GM12878 (cell line): ENCODE measurements at regions not wholly inside any gene's neighbourhood (a gene's known extent, or its start where the extent isn't known, plus 50 kb on each side); places are given as distances from the start of the nearest gene placed in this dataset.
"Not testable (repeated sequence)": the region's sequence is repeated elsewhere in the genome, so short reads cannot be mapped to it uniquely, and the experiment has no call there.

Source experiments
- ATAC-seq: fragments of 200-7000 bp; cut with Tn5 transposase; 3 replicates; pipeline ENCODE4 v1.9.1; 2020; ENCODE audit warnings: mild to moderate bottlenecking, moderate library complexity
- BruUV-seq: library from RNA; stranded (reverse); fragments of 400-500 nt; replicated peaks from 2 replicates; lab custom pipeline; 2021; lab: Mats Ljungman, UMichigan
- CTCF ChIA-PET: fragments of 300-600 bp; sonication (Branson Sonifier 250); formaldehyde crosslinking; extraction: SDS; loops from one replicate; lab custom pipeline; 2021; ENCODE audit warnings: inconsistent platforms; lab: Yijun Ruan, JAX
- POLR2A ChIA-PET: fragments of 350-600 bp; formaldehyde crosslinking; extraction: SDS; loops from one replicate; lab custom pipeline; 2021; ENCODE audit warnings: inconsistent platforms; lab: Charles Lee
- RAD21 ChIA-PET: fragments of 300-600 bp; sonication (Branson Sonifier 250); formaldehyde crosslinking; loops from one replicate; lab custom pipeline; 2023; ENCODE audit warnings: antibody characterized with exemption; ENCODE audit not compliant: unreplicated experiment; lab: Charles Lee
- SMC1A ChIA-PET: fragments of 300-600 bp; sonication (Branson Sonifier 250); formaldehyde crosslinking; loops from one replicate; lab custom pipeline; 2023; ENCODE audit not compliant: unreplicated experiment, uncharacterized antibody; lab: Charles Lee
- DNase-seq: peaks from one replicate; pipeline ENCODE4 v3.0.0-alpha.2; 2011; ENCODE audit warnings: low read depth, low spot score
- FAIRE-seq: peaks from 3 replicates; lab custom pipeline; 2011; peaks lifted over from hg19 to GRCh38; lab: Jason Lieb, UNC
- H2AFZ ChIP-seq: 2 replicates; pipeline ENCODE4 v1.6.0; 2011; ENCODE audit warnings: low read depth, low read length, control low read depth; ENCODE audit not compliant: control insufficient read depth
- H3K27ac ChIP-seq: 2 replicates; pipeline ENCODE4 v1.5.1; 2011; ENCODE audit warnings: control low read depth; ENCODE audit not compliant: control insufficient read depth, insufficient read depth
- H3K27me3 ChIP-seq, 2 experiments: replicated peaks in 1 of 2; 2 replicates each; pipeline versions ENCODE4 v1.6.0 to v1.6.1; 2011; ENCODE audit warnings: low read length in 1 of 2; ENCODE audit not compliant: control insufficient read depth in 2 of 2, insufficient read depth in 2 of 2
- H3K36me3 ChIP-seq, 2 experiments: 2 replicates each; pipeline ENCODE4 v1.5.1; 2011; ENCODE audit warnings: low read length in 1 of 2; ENCODE audit not compliant: control insufficient read depth in 2 of 2, insufficient read depth in 2 of 2
- H3K4me1 ChIP-seq: 2 replicates; pipeline ENCODE4 v1.6.1; 2011; ENCODE audit warnings: mild to moderate bottlenecking, low read length, moderate library complexity, mixed read lengths; ENCODE audit not compliant: control insufficient read depth, insufficient read depth
- H3K4me2 ChIP-seq: 2 replicates; pipeline ENCODE4 v1.6.0; 2011; ENCODE audit warnings: control low read depth; ENCODE audit not compliant: control insufficient read depth, insufficient read depth
- H3K4me3 ChIP-seq: fragments of 200-600 bp; sonication (generic); 2 replicates; pipeline ENCODE4 v1.5.1; 2016
- H3K79me2 ChIP-seq: 2 replicates; pipeline ENCODE4 v1.6.0; 2011; ENCODE audit warnings: low read length; ENCODE audit not compliant: control insufficient read depth, insufficient read depth
- H3K9ac ChIP-seq: 2 replicates; pipeline ENCODE4 v1.8.0; 2011; ENCODE audit warnings: low read length, control low read depth, mixed read lengths; ENCODE audit not compliant: control insufficient read depth, insufficient read depth
- H3K9me3 ChIP-seq: replicated peaks from 3 replicates; pipeline ENCODE4 v1.5.1; 2011; ENCODE audit warnings: mild to moderate bottlenecking, low read length; ENCODE audit not compliant: control insufficient read depth, insufficient read depth
- H4K20me1 ChIP-seq: 2 replicates; pipeline ENCODE4 v1.6.0; 2011; ENCODE audit not compliant: control insufficient read depth, insufficient read depth
- BCL11A ChIP-seq: IDR thresholded peaks from 2 replicates; pipeline ENCODE4 v1.6.1; 2011; ENCODE audit warnings: low read depth, low read length
- GABPA ChIP-seq: IDR thresholded peaks from 2 replicates; pipeline ENCODE4 v1.6.1; 2014; ENCODE audit warnings: antibody characterized with exemption, low read depth, mild to moderate bottlenecking, inconsistent platforms
- HDGF ChIP-seq: fragments of 450-650 bp; IDR thresholded peaks from 2 replicates; pipeline ENCODE4 v1.6.1; 2016; ENCODE audit warnings: antibody characterized with exemption
- IRF4 ChIP-seq: IDR thresholded peaks from 2 replicates; pipeline ENCODE4 v1.6.1; 2011; ENCODE audit warnings: low read depth, low read length
- JUND ChIP-seq: IDR thresholded peaks from 2 replicates; pipeline ENCODE4 v1.6.1; 2012; ENCODE audit warnings: low read depth, mild to moderate bottlenecking, low read length, improper control_type of control experiment, moderate library complexity
- NRF1 ChIP-seq: conservative IDR thresholded peaks from 2 replicates; pipeline ENCODE4 v1.6.1; 2011; ENCODE audit warnings: mild to moderate bottlenecking, low read depth, low read length, improper control_type of control experiment
- SMAD1 ChIP-seq: fragments of 450-650 bp; IDR thresholded peaks from 2 replicates; pipeline ENCODE4 v1.6.1; 2018; ENCODE audit warnings: mild to moderate bottlenecking, low read depth; ENCODE audit not compliant: partially characterized antibody
- YY1 ChIP-seq: IDR thresholded peaks from 2 replicates; pipeline ENCODE4 v1.6.1; 2011; ENCODE audit warnings: low read depth, mild to moderate bottlenecking, low read length
- ZNF24 ChIP-seq: fragments of 450-650 bp; IDR thresholded peaks from 2 replicates; pipeline ENCODE4 v1.6.1; 2017; ENCODE audit warnings: antibody characterized with exemption, mild to moderate bottlenecking
- WGBS: methylation state at CpG from one replicate; pipeline ENCODE4 v1.1.6; 2016; ENCODE audit warnings: low lambda C conversion rate; ENCODE audit not compliant: insufficient replicate concordance, insufficient coverage; ENCODE audit errors: missing lambda C conversion rate; 5-methylcytosine and 5-hydroxymethylcytosine counted together
- in situ Hi-C: fragments of 300-500 bp; cut with MboI; formaldehyde crosslinking; loops from 9 replicates; pipeline ENCODE4 v1.14.3; 2018; ENCODE audit warnings: mixed read lengths
- intact Hi-C: fragments of 100-400 bp; cut with micrococcal nuclease; formaldehyde crosslinking; loops from one replicate; pipeline ENCODE4 v1.14.2; 2022; ENCODE audit not compliant: unreplicated experiment
- TF ChIP-seq, protein P1 (sequence below): fragments of 450-650 bp; IDR thresholded peaks from 2 replicates; pipeline ENCODE4 v1.6.1; 2018; ENCODE audit warnings: borderline replicate concordance, mild to moderate bottlenecking; ENCODE audit not compliant: partially characterized antibody

DNA sequence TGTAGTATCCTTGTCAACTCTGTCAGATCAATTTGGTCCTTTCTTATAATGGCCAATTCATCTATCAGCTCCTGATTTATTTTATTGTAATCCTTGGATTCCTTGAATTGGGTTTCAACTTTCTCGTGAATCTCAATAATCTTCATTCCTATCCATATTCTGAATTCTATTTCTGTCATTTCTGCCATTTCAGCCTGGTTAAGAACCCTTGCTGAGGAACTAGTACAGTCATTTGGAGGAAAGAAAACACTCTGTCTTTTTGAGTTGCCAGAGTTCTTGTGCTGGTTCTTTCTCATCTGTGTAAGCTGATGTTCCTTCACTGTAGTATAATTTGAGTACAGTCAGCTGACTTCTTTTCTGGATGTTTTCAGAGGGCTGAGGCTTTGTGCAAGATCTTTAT is 84.5 kb downstream of the CETN3 start:
- BruUV-seq, result no TSS peak
- in situ Hi-C loops, result no loop called here
- Histone ChIP-seq H3K9ac (no peak overlapping the region), H3K4me3 (no peak overlapping the region), H3K27me3 (no peaks in the 10 kb centered on the region), H2AFZ (no peak overlapping the region), H3K4me1 (no peaks in the 10 kb centered on the region), H3K9me3 (no peaks in the 10 kb centered on the region; the same call in 1 of the 3 replicates), H4K20me1 (no peaks in the 10 kb centered on the region), H3K79me2 (no peaks in the 10 kb centered on the region), H3K36me3 (no peaks in the 10 kb centered on the region), H3K4me2 (no peak overlapping the region), H3K27ac (no peak overlapping the region)
- ChIA-PET SMC1A (interaction anchor here (0.8 to 1.4 kb wide), 3 partner anchors 8 to 63 kb away, joined by 3 read pairs; no protein-coding TSS in a partner anchor), POLR2A (no interaction called here), RAD21 (no interaction called here), CTCF (interaction anchor here (0.5 to 1.1 kb wide), 3 partner anchors 20 to 38 kb away, joined by 3 to 4 read pairs (median 3); no protein-coding TSS in a partner anchor)
- TF ChIP-seq SMAD1 (no peak), ZNF24 (no peak), JUND (no peak), BCL11A (no peak), IRF4 (no peak), YY1 (no peak), HDGF (no peak), GABPA (no peak), NRF1 (no peak)
- TF ChIP-seq, protein P1, sequence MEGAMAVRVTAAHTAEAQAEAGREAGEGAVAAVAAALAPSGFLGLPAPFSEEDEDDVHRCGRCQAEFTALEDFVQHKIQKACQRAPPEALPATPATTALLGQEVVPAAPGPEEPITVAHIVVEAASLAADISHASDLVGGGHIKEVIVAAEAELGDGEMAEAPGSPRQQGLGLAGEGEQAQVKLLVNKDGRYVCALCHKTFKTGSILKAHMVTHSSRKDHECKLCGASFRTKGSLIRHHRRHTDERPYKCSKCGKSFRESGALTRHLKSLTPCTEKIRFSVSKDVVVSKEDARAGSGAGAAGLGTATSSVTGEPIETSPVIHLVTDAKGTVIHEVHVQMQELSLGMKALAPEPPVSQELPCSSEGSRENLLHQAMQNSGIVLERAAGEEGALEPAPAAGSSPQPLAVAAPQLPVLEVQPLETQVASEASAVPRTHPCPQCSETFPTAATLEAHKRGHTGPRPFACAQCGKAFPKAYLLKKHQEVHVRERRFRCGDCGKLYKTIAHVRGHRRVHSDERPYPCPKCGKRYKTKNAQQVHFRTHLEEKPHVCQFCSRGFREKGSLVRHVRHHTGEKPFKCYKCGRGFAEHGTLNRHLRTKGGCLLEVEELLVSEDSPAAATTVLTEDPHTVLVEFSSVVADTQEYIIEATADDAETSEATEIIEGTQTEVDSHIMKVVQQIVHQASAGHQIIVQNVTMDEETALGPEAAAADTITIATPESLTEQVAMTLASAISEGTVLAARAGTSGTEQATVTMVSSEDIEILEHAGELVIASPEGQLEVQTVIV, result no peak
- FAIRE-seq (no peak), ATAC-seq (no peak), DNase-seq (no peak)
- 0% methylated on average over 1 of the region's 1 CpG for WGBS
- intact Hi-C loops, result no loop called here

- H3K9ac ChIP-seq, H3K27ac ChIP-seq, H2AFZ ChIP-seq, in situ Hi-C loops, BruUV-seq, H4K20me1 ChIP-seq, intact Hi-C loops, H3K4me2 ChIP-seq, FAIRE-seq, DNase-seq, RAD21 ChIA-PET, H3K4me1 ChIP-seq, POLR2A ChIA-PET, ATAC-seq, H3K4me3 ChIP-seq, H3K36me3 ChIP-seq, H3K79me2 ChIP-seq, H3K27me3 ChIP-seq, H3K9me3 ChIP-seq: not testable (repeated sequence)
- ChIA-PET CTCF (interaction anchor here (0.9 kb wide), 1 partner anchor 62 kb away, joined by 3 read pairs; no protein-coding TSS in a partner anchor), SMC1A (interaction anchor here (1.2 kb wide), 1 partner anchor 9 kb away, joined by 3 read pairs; no protein-coding TSS in a partner anchor)
Measured at GRCh38 chr5:90320348-90320747, 89.2 kb downstream of the CETN3 start.
